WTC11 (cell line): ENCODE measurements at regions not wholly inside any gene's neighbourhood (a gene's known extent, or its start where the extent isn't known, plus 50 kb on each side); places are given as distances from the start of the nearest gene placed in this dataset.

Source experiments
- ARID4B ChIP-seq: sonication (generic); formaldehyde crosslinking; IDR thresholded peaks from 2 replicates; pipeline ENCODE4 v1.8.0; 2023; ENCODE audit warnings: missing genetic modification reagents, mild to moderate bottlenecking, borderline replicate concordance
- CTCF ChIP-seq: fragments of 200-600 bp; IDR thresholded peaks from 2 replicates; pipeline ENCODE4 v1.8.0; 2022; ENCODE audit warnings: antibody characterized with exemption
- FOXP1 ChIP-seq: sonication (generic); formaldehyde crosslinking; IDR thresholded peaks from 2 replicates; pipeline ENCODE4 v1.8.0; 2022; ENCODE audit warnings: missing genetic modification reagents, mild to moderate bottlenecking, moderate library complexity, borderline replicate concordance
- RELA ChIP-seq: sonication (generic); formaldehyde crosslinking; IDR thresholded peaks from 2 replicates; pipeline ENCODE4 v1.8.1; 2022; ENCODE audit warnings: missing genetic modification reagents, mild to moderate bottlenecking, borderline replicate concordance
- SP1 ChIP-seq: sonication (generic); formaldehyde crosslinking; conservative IDR thresholded peaks from 2 replicates; pipeline ENCODE4 v1.8.1; 2022; ENCODE audit warnings: missing genetic modification reagents
- ZBTB21 ChIP-seq: sonication (generic); formaldehyde crosslinking; IDR thresholded peaks from 2 replicates; pipeline ENCODE4 v1.8.1; 2023; ENCODE audit warnings: mild to moderate bottlenecking, missing genetic modification reagents, borderline replicate concordance
- ZNF232 ChIP-seq: sonication (generic); formaldehyde crosslinking; IDR thresholded peaks from 2 replicates; pipeline ENCODE4 v1.8.0; 2022; ENCODE audit warnings: mild to moderate bottlenecking, missing genetic modification reagents
- ZNF263 ChIP-seq: sonication (generic); formaldehyde crosslinking; IDR thresholded peaks from 2 replicates; pipeline ENCODE4 v1.8.1; 2022; ENCODE audit warnings: low read depth, mild to moderate bottlenecking, moderate library complexity, missing genetic modification reagents
- ZNF317 ChIP-seq: sonication (generic); formaldehyde crosslinking; IDR thresholded peaks from 2 replicates; pipeline ENCODE4 v1.8.1; 2023; ENCODE audit warnings: low read depth, mild to moderate bottlenecking, moderate library complexity, missing genetic modification reagents, borderline replicate concordance
- ZNF425 ChIP-seq: fragments of 250-450 bp; sonication (Bioruptor Pico); conservative IDR thresholded peaks from 2 replicates; pipeline ENCODE4 v1.9.0; 2021; ENCODE audit warnings: mild to moderate bottlenecking
- TF ChIP-seq, protein P1 (sequence below): sonication (generic); formaldehyde crosslinking; conservative IDR thresholded peaks from 2 replicates; pipeline ENCODE4 v1.8.1; 2022; ENCODE audit warnings: mild to moderate bottlenecking, missing genetic modification reagents
- TF ChIP-seq, protein P2 (sequence below): sonication (generic); formaldehyde crosslinking; IDR thresholded peaks from 2 replicates; pipeline ENCODE4 v1.8.0; 2022; ENCODE audit warnings: mild to moderate bottlenecking, missing genetic modification reagents

- TF ChIP-seq ZNF317 (CRISPR knock-in tag) (no peak), CTCF (no peak), ZBTB21 (CRISPR knock-in tag) (no peak), RELA (no peak), FOXP1 (CRISPR knock-in tag) (no peak), ARID4B (CRISPR knock-in tag) (no peak), ZNF263 (CRISPR knock-in tag) (no peak), SP1 (CRISPR knock-in tag) (no peak), ZNF232 (CRISPR knock-in tag) (no peak), ZNF425 (CRISPR knock-in tag) (no peak)
- TF ChIP-seq, protein P1, sequence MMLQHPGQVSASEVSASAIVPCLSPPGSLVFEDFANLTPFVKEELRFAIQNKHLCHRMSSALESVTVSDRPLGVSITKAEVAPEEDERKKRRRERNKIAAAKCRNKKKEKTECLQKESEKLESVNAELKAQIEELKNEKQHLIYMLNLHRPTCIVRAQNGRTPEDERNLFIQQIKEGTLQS (CRISPR knock-in tag): no peak
- TF ChIP-seq, protein P2, sequence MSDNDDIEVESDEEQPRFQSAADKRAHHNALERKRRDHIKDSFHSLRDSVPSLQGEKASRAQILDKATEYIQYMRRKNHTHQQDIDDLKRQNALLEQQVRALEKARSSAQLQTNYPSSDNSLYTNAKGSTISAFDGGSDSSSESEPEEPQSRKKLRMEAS (CRISPR knock-in tag): no peak
These were observed 1049.3 kb downstream of the GALC start for GRCh38 chr14:86943391-86944365.
